Pancreas (tissue), 10 donors: ENCODE measurements at regions not wholly inside any gene's neighbourhood (a gene's known extent, or its start where the extent isn't known, plus 50 kb on each side); places are given as distances from the start of the nearest gene placed in this dataset.

Experiments used
- ATAC-seq, 4 donors: fragments of 200-7000 bp; cut with Tn5 transposase; one replicate each; pipeline versions ENCODE4 v1.8.0 to v1.9.1; 2020; ENCODE audit warnings: mild to moderate bottlenecking in 4 of 4, moderate library complexity in 4 of 4
- DNase-seq, 6 donors: peaks; one replicate each; pipeline ENCODE4 v3.0.0-alpha.2; 2020
- FAIRE-seq: peaks from 2 replicates; lab custom pipeline; 2012; peaks lifted over from hg19 to GRCh38; lab: Jason Lieb, UNC
- H3K27ac ChIP-seq, 4 donors: fragments of 200-600 bp; sonication (generic); 1 replicate in 3 of 4; 2 replicates in 1 of 4; pipeline versions ENCODE4 v1.5.0 to v1.8.0; 2020
- H3K27me3 ChIP-seq, 4 donors: fragments of 200-600 bp; one replicate each; pipeline ENCODE4 v1.8.0; 2021
- H3K36me3 ChIP-seq, 3 donors: fragments of 200-600 bp; sonication (generic) in 1 of 3; one replicate each; pipeline versions ENCODE4 v1.5.0 to v1.8.0; 2020 to 2021
- H3K4me1 ChIP-seq, 3 donors: fragments of 200-600 bp; one replicate each; pipeline ENCODE4 v1.8.0; 2021
- H3K4me3 ChIP-seq, 4 donors: fragments of 200-600 bp; sonication (generic) in 2 of 4; one replicate each; pipeline versions ENCODE4 v1.5.0 to v1.8.0; 2020 to 2021
- H3K9me3 ChIP-seq, 4 donors: fragments of 200-600 bp; one replicate each; pipeline ENCODE4 v1.8.0; 2021
- CTCF ChIP-seq, 4 donors: fragments of 200-600 bp; sonication (generic) in 3 of 4; IDR thresholded peaks; one replicate each; pipeline versions ENCODE4 v1.5.0 to v1.8.0; 2021; ENCODE audit warnings: antibody characterized with exemption in 4 of 4
- WGBS, 2 donors: extraction: QIAGEN DNeasy Blood & Tissue Kit; methylation state at CpG; one replicate each; pipeline ENCODE4 v1.1.7; 2013; 5-methylcytosine and 5-hydroxymethylcytosine counted together
- intact Hi-C, 3 donors: fragments of 100-400 bp; cut with DNase I; formaldehyde crosslinking; loops; one replicate each; pipeline versions ENCODE4 v1.11.1 to v1.14.2; 2022
- donor health status: healthy with polysubstance abuse.
- donor health status: DM: no; HTN: no; CAD: no; lungs with moderate emphysema.
- donor health status: DM: no; HTN: no; CAD: no.
- donor health status: control.
- donor health status: control.
- donor health status: Bipolar disorder and iron deficiency.
- donor health status: DM: yes; HTN: yes; CAD: no.
- donor health status: DM: no; HTN: no; CAD: no.
- donor health status: DM: no; HTN: no; CAD: no.
- donor health status: DM: yes; HTN: yes; CAD: no.

GRCh38 chr18:32840962-32841361 is 68.1 kb upstream of the KLHL14 start:
- Histone ChIP-seq H3K4me1 (no peaks in the 10 kb centered on the region), H3K36me3 (no peaks in the 10 kb centered on the region), H3K27ac (no peak overlapping the region), H3K9me3 (no peaks in the 10 kb centered on the region), H3K27me3 (no peaks in the 10 kb centered on the region), H3K4me3 (no peak overlapping the region)
- WGBS, 2 donors: 36 to 43% methylated on average over 1 of the region's 1 CpG
- intact Hi-C loops: no loop called here
- FAIRE-seq (no peak), ATAC-seq (no peak), DNase-seq (no peak)
- no peak for TF ChIP-seq CTCF (IDR thresholded peaks at IDR 0.05)

- Histone ChIP-seq H3K9me3 (no peaks in the 10 kb centered on the region), H3K4me1 (no peaks in the 10 kb centered on the region), H3K36me3 (no peaks in the 10 kb centered on the region), H3K27me3 (no peaks in the 10 kb centered on the region), H3K4me3 (no peak overlapping the region), H3K27ac (no peak overlapping the region)
- intact Hi-C loops: no loop called here
- DNase-seq: no peak
- no peak for FAIRE-seq
- no peak for ATAC-seq
- TF ChIP-seq CTCF (IDR thresholded peaks at IDR 0.05): no peak
These were observed 63.1 kb upstream of the KLHL14 start for GRCh38 chr18:32835951-32836350.

- no peaks in the 10 kb centered on the region for H3K36me3 ChIP-seq
- H3K27me3 ChIP-seq: no peaks in the 10 kb centered on the region
- no peaks in the 10 kb centered on the region for H3K4me1 ChIP-seq
- TF ChIP-seq CTCF (IDR thresholded peaks at IDR 0.05): no peak
- ATAC-seq: no peak
- DNase-seq: no peak
- H3K4me3 ChIP-seq: no peak overlapping the region
- H3K9me3 ChIP-seq: no peaks in the 10 kb centered on the region
- FAIRE-seq: no peak
- H3K27ac ChIP-seq: no peak overlapping the region
- intact Hi-C loops: no loop called here
- WGBS, 2 donors: 12 to 14% methylated on average over 4 of the region's 4 CpGs
These were observed 59.0 kb upstream of the KLHL14 start for GRCh38 chr18:32831781-32832180.

- no peak for TF ChIP-seq CTCF (IDR thresholded peaks at IDR 0.05)
- Histone ChIP-seq H3K27ac (no peak overlapping the region), H3K36me3 (no peaks in the 10 kb centered on the region), H3K9me3 (no peaks in the 10 kb centered on the region), H3K4me3 (no peak overlapping the region), H3K4me1 (no peaks in the 10 kb centered on the region), H3K27me3 (no peaks in the 10 kb centered on the region)
- intact Hi-C loops: no loop called here
- ATAC-seq: no peak
- no peak for FAIRE-seq
- 67 to 72% methylated on average over 6 of the region's 6 CpGs for WGBS, 2 donors
- no peak for DNase-seq
These were observed 50.4 kb upstream of the KLHL14 start for GRCh38 chr18:32823226-32823625.
